ENCODE measurements at regions not wholly inside any gene's neighbourhood (a gene's known extent, or its start where the extent isn't known, plus 50 kb on each side); places are given as distances from the start of the nearest gene placed in this dataset.

- Histone ChIP-seq H3K4me3 (no peak overlapping the region), H3K9me3 (no peaks in the 10 kb centered on the region), H3K36me3 (no peaks in the 10 kb centered on the region), H3K4me1 (ENCODE audit: control insufficient read depth in 1 of 2, low read depth in 2 of 2) (no peaks in the 10 kb centered on the region), H3K27ac (no peak overlapping the region), H3K27me3 (replicated peaks; ENCODE audit: insufficient read depth) (no peaks in the 10 kb centered on the region)
- TF ChIP-seq, protein P1, sequence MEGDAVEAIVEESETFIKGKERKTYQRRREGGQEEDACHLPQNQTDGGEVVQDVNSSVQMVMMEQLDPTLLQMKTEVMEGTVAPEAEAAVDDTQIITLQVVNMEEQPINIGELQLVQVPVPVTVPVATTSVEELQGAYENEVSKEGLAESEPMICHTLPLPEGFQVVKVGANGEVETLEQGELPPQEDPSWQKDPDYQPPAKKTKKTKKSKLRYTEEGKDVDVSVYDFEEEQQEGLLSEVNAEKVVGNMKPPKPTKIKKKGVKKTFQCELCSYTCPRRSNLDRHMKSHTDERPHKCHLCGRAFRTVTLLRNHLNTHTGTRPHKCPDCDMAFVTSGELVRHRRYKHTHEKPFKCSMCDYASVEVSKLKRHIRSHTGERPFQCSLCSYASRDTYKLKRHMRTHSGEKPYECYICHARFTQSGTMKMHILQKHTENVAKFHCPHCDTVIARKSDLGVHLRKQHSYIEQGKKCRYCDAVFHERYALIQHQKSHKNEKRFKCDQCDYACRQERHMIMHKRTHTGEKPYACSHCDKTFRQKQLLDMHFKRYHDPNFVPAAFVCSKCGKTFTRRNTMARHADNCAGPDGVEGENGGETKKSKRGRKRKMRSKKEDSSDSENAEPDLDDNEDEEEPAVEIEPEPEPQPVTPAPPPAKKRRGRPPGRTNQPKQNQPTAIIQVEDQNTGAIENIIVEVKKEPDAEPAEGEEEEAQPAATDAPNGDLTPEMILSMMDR (IDR thresholded peaks at IDR 0.05): no peak
- DNase-seq (ENCODE audit: low spot score) (no peak), ATAC-seq (ENCODE audit: insufficient number of reproducible peaks, low FRiP score, low read depth) (no peak)
Observed at GRCh38 chr9:19965336-19965735, 176.5 kb upstream of the SLC24A2 start.

DNA sequence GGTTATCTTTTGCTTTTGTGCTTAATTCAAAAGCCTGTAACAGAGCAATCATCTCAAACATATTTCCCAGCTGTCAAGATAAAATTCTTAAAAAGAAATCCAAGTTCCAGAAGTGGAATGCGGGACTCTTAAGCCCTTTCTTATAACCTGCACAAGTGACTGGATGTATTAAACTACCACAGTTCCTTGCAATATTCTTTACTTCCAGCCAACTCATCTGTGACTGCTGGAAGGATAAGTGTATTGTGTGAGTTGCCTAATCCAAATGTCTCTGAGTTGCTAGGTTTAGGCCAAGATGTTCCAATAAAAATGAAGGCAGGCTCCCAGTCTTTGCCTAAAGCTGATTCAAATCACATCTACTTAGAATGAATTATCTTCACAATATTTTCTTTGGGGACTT lies 159.2 kb upstream of the SLC24A2 start:
- Histone ChIP-seq H3K4me1 (ENCODE audit: control insufficient read depth in 1 of 2, low read depth in 2 of 2) (no peaks in the 10 kb centered on the region), H3K27ac (no peak overlapping the region), H3K9me3 (no peaks in the 10 kb centered on the region), H3K27me3 (replicated peaks; ENCODE audit: insufficient read depth) (no peaks in the 10 kb centered on the region), H3K36me3 (no peaks in the 10 kb centered on the region), H3K4me3 (no peak overlapping the region)
- TF ChIP-seq, protein P1 (IDR thresholded peaks at IDR 0.05): no peak
- no peak for ATAC-seq (ENCODE audit: insufficient number of reproducible peaks, low FRiP score, low read depth)
- DNase-seq (ENCODE audit: low spot score): no peak

DNA sequence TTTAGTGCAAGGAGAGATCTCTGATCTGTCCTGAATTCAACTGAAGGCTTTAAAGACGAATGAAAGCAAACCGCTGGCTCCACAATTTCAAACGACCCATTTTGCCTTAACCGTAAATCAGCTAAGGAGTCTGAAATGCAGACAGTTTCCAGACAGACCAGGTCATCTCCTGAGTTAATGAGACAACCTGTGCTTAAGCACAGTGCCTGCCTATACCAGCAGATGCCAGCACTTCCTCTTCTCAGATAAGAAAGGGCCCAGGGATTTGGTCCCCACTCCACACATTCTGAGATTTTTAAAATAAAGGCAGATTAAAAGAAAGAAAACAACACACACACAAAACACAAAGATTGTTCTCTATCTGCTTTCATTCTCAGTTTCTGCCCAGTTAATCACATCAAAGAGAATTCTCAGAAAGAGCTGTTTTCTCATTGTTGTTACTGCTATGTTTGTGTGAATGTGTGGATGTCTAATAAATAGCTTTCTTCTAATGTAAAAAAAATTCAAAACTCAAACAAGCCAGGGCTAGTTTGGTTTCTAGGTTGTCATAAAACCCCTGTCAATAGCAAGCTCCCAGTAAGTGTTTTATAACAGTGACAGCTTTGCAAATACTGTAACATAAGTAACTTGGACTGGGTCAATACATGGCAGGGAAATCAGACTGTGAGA lies 157.7 kb upstream of the SLC24A2 start:
- H3K27me3 ChIP-seq (replicated peaks; ENCODE audit: insufficient read depth): no peaks in the 10 kb centered on the region
- ATAC-seq (ENCODE audit: insufficient number of reproducible peaks, low FRiP score, low read depth): no peak
- no peaks in the 10 kb centered on the region for H3K4me1 ChIP-seq (ENCODE audit: control insufficient read depth in 1 of 2, low read depth in 2 of 2)
- H3K4me3 ChIP-seq: no peak overlapping the region
- no peaks in the 10 kb centered on the region for H3K36me3 ChIP-seq
- no peak overlapping the region for H3K27ac ChIP-seq
- DNase-seq (ENCODE audit: low spot score): no peak
- TF ChIP-seq, protein P1 (IDR thresholded peaks at IDR 0.05): no peak
- H3K9me3 ChIP-seq: no peaks in the 10 kb centered on the region

- H3K27ac ChIP-seq: no peak overlapping the region
- no peaks in the 10 kb centered on the region for H3K36me3 ChIP-seq
- no peak overlapping the region for H3K4me3 ChIP-seq
- ATAC-seq (ENCODE audit: insufficient number of reproducible peaks, low FRiP score, low read depth) (no peak), DNase-seq (ENCODE audit: low spot score) (no peak)
- H3K27me3 ChIP-seq (replicated peaks; ENCODE audit: insufficient read depth): no peaks in the 10 kb centered on the region
- H3K9me3 ChIP-seq: no peaks in the 10 kb centered on the region
- no peaks in the 10 kb centered on the region for H3K4me1 ChIP-seq (ENCODE audit: control insufficient read depth in 1 of 2, low read depth in 2 of 2)
- TF ChIP-seq, protein P1 (IDR thresholded peaks at IDR 0.05): no peak
Observed at GRCh38 chr9:19941874-19942273, 153.0 kb upstream of the SLC24A2 start.

DNA sequence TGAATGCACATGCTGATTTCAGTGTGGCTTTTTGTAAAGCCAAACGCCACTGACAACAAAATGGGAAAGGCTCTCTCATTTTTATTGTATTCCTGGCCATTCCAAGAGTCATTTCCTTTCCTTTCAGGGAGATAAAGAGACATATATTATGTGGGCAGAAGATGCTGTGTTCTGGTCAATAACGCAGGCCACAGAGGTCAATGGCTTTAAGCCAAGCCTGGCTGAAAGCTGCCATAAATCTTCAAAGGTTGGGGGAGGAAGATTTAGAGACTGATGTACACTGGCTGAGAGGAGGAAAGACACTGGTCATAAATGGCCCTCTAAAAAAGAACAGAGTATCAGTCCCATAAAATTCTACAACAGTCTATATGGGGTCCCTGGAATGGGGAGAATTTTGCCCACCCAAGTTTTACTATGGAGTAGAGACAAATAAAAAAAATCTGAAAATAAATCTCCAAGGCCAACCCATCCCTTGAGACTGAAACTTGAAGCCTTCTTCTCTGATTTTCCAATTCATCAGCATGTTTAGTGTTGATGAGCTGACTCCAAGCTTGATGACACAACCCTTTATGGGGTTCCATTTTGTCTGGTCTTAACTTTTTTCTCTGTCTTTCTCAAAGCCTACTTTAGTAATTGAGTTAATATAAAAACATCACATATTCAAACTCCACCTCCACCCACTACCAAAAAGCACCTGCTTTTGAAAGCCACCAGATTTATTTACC lies 152.1 kb upstream of the SLC24A2 start:
- Histone ChIP-seq H3K4me1 (ENCODE audit: control insufficient read depth in 1 of 2, low read depth in 2 of 2) (no peaks in the 10 kb centered on the region), H3K4me3 (no peak overlapping the region), H3K9me3 (no peaks in the 10 kb centered on the region)

More for the DNA sequence above, 152.1 kb upstream of the SLC24A2 start:
- Histone ChIP-seq H3K27me3 (replicated peaks; ENCODE audit: insufficient read depth) (no peaks in the 10 kb centered on the region), H3K36me3 (no peaks in the 10 kb centered on the region), H3K27ac (no peak overlapping the region)
- DNase-seq (ENCODE audit: low spot score) (no peak), ATAC-seq (ENCODE audit: insufficient number of reproducible peaks, low FRiP score, low read depth) (no peak)
- TF ChIP-seq, protein P1 (IDR thresholded peaks at IDR 0.05): no peak
